SIG-M5 (cell line): ENCODE measurements at regions not wholly inside any gene's neighbourhood (a gene's known extent, or its start where the extent isn't known, plus 50 kb on each side); places are given as distances from the start of the nearest gene placed in this dataset.
"Not testable (repeated sequence)": the region's sequence is repeated elsewhere in the genome, so short reads cannot be mapped to it uniquely, and the experiment has no call there.

Source experiments
- DNase-seq: peaks from one replicate; lab custom pipeline; 2025; lab: John Stamatoyannopoulos, UW

DNA sequence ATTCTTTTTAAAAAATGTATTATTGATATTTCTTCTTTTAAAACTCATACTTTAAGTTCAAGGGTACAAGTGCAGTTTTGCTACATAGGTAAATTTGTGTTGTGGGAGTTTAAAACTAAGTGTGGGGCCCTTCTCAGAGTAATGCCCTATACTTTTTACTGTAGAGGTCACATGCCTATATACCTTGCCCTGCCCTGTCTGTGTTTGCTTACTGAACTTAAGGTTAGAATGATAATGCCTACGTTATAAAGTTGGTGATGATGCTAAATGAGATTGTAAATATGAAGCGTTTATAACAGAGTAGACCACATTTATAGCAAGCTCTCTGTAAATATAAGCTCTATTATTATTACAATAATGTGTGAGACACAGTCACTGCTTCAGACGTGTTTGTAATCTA is 261.9 kb downstream of the RASSF9 start:
- no peak for DNase-seq

DNA sequence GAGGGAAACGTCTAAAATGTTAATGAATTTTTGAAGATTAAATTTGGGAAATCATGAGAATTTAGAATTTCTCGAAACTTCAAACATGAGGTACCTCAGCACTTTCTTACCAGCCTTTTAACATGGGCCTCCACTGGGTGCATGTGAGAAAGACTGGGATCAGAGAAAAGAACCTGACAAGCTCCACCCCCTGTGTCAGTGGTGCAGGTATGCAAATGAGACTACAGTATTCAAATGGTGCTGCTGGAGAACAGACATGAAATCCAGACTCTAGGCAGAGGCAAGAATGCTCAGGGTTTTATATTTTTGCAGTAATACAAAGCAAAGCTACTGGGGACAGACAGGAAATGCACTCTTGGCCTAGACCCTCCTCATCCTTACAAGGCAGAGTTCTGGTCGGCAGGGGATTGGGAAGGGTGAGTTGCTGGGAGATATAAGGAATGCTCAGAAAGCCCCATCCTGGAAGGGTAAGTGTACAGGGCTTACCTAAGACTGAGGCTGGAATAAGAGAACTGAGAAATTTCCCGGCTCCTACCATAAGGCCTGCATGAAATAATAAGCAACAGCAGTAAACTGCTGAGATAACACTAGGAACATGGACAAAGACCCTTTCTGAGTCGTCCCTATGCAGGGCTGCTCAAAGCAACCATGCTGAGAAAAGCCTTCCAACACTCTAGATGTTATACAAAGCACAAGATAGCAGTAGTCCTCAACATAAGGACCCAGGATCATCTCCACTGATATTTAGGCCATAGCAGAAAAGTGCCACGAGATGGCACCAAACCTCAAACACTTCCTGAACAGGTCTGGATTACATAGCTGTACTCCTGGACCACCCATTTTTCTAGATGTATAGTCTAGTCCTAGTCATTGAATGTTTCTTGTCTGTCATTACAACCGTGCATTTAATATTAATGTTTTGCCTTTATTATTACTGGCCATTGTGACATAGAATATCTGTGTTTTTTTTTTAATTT is 260.8 kb downstream of the RASSF9 start:
- DNase-seq: no peak

DNA sequence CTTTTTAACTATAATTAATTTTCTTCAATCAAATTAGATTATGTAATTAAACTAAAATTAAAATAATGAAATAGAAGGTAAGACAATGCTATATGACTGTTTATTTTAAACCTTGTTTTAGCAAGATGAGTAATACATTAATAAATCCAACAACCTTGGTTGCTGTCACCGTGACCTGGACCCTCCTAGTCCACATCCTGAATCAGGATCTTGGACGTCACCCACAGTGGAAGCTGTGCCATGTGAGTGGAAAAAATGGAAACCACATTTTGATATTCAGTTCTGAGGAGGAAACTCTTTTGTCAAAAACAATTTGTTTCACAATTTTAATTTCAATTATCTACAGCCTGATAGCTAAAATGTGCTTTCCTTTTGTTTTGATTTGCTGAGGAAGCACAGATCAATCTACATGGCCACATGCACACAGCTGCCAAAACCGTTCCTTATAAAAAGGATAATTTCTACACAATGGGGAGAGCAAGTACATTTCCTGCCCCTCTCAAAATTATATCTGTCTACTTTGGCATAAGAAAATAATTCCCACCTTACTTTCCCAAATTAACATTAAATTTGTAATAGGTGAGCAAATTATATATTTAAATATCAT is 255.5 kb downstream of the RASSF9 start:
- no peak for DNase-seq

DNA sequence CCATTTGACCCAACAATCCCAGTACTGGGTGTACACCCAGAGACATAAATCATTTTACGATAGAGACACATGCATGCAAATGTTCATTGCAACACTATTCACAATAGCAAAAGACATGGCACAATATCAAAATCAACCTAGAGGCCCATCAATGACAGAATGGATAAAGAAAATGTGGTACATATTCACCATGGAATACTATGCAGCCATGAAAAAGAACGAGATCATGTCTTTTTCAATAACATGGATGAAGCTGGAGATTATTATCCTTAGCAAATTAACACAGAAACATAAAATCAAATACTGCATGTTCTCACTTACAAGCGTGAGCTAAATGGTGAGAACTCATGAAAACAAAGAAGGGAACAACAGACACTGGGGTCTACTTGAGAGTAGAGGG is 249.1 kb downstream of the RASSF9 start:
- DNase-seq: no peak

DNA sequence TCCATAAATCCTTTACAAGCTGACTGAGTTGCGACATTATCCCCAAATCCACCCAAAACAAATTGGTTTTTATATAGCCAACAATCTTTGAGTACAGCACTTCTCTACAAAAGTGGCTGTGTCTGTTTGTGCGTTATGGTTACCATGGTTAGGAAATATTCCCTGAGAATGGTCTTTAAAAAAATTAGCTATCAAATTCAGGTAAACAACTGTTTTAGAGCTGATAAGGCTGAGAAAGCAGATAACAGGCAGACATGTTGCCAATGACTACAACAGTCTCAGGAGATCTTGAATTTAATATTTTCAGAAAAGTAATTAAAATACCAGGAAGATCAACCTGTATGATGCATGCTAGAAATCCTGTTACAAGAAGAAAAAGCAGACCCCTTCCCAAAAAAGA is 248.0 kb downstream of the RASSF9 start:
- no peak for DNase-seq

DNA sequence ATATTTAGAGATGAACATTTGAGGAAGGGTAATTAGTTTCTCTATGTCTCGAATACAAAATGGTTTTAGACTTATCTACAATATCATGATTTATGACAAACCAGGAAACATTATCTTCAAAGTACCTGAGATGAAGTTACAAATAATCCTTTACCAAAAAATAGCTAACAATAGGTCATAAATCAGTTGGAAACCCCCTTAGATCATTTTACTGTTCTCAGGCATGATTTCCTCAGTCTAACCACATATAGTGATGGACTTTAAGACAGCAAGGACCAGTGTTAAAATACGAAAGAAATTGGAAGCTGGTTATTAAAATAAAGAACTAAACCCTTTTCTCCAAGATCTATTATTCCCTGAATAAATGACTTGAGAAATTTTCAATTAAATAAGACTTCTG is 235.4 kb downstream of the RASSF9 start:
- DNase-seq: no peak

DNA sequence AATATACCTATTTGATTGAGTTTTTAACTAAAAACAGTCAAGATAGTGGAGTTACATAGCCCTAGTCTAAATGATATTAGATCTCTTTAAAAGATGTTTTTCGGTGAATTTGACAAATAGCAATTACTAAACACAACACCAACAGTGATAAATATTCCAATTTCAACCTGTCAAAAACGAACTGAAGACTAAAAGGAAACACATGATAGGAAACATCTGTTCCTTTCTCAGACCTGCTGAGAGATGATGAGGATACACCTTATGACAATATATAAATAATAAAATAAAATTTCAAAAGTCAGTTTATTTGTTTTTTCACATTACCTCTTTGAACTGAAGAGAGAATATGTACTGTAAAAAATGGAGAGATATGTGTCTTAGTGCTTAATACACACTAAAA is 232.7 kb downstream of the RASSF9 start:
- DNase-seq: no peak

DNA sequence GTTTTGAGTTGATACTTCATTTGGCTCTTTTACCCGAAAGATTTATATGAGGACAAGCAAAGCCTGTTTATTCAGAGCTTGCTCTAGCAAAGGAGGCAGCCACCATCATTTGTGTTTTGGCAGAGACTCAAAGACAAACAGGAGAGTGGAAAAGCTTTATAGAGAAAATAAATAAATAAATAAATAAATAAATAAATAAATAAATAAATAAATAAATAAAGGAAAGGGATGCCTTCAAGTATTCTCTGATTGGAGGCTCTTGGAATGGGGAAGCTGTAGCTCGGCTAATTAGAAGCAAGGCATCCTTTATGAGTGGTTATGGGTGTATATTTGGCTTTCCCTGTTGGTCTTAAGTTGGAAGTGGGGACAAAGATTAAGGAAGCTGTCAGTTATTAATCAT is 229.8 kb downstream of the RASSF9 start:
- DNase-seq: no peak

DNA sequence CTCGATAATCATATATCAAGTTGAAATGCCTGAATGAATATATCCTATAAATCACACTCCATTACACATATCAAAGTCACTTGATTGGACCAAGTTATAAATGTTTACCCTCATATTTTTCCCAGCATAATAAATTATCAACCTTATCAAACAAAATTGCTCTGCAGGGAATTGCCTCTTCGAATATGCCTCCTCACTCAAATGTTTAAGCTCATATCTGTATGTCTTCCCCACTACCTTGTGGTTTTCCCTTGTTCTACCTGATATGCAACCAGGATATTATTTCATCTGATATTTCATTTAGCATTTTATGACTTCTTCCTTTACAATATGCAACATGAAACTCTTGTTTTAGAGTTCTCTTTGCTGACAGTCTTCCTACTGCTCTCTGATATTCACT is 226.4 kb downstream of the RASSF9 start:
- no peak for DNase-seq

DNA sequence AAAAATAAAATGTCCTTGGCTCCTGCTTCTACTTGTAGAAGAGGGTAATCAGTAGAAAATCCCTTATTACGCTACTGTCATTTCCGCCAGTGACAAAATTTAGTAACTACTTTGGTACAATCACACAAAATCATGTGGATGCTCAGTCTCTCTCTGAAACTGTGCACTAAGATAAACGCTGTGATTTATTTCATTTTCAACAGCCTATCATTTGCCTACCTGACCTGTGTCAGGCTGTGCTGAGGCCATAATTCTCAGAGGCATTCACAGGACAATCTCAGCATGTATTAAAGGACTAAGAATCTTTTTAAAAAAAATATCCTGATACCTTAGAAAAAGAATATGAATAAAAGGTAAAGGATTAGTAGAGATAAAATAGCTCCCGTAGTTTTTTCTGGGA is 226.0 kb downstream of the RASSF9 start:
- DNase-seq: no peak

DNA sequence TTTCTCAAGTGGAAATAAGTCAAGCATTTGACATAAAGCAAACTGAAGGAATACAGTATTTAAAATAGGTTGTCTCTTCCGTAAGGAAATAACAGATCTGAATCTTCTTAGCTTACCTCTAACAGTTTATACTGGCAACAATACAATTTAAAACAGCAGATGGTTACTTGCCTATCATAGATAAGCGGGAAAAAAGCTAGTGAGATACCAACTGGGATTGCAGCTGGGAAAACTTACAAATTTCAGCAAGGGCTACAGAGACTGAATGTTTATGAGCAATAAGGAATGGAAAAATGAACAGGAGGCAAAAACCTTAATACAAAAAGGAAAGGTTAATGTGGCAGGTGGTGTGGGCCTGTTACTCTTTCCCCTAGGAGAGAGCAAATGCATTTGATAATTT is 220.0 kb downstream of the RASSF9 start:
- no peak for DNase-seq

DNA sequence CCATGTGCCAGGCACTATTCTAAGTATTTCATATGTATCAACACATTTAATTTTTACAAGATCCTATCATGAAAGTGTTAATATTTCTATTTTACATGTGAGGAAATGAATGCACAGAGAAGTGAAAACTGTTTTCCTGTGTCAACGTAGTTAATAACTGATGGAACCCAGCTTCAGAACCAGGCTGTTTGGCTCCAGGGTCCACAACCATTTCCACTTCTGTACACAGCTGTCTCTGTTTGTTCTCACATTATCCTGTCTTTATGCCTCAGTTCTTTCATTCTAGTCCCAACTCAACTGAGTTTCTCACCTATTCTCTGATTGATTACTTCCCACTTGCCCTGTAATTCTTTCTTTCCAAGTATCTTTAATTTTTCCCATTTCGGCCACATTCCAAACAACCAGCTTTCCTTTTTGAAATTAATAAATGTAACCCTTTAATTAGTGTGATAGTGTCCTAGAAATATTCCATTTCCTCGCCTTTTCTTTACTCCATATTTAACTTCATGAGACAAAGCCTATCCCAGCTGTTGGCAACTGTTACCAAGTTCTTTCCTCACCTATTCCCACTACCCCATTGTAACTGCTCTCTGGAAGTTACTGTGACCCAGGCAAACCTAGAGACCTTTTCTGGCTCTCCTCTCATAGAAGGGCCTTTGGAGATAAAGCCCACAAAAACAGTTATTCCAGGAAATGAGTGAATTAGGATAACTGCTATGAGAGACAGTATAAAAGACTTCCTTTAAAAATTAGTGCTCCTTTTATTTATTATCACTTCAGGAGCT is 218.7 kb downstream of the RASSF9 start:
- DNase-seq: no peak

DNA sequence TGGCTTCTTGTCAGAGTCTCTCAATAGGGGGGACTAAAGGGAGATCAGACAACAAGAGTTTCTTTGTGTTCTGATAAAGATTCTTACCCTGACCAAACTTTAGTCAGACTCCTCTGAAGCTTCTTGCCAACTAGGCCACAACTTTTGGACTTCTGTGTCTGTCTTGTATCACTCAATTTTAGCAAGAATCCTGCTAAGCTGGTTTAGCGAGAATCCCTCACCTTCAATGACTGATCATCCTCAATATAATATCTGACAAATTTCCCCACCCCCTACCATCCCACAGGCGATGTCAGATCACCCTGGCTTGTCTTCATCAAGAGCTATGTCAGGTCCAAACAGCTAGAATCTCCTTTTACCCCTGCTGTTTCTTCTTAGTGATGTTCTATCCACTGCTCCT is 215.2 kb downstream of the RASSF9 start:
- DNase-seq: no peak

DNA sequence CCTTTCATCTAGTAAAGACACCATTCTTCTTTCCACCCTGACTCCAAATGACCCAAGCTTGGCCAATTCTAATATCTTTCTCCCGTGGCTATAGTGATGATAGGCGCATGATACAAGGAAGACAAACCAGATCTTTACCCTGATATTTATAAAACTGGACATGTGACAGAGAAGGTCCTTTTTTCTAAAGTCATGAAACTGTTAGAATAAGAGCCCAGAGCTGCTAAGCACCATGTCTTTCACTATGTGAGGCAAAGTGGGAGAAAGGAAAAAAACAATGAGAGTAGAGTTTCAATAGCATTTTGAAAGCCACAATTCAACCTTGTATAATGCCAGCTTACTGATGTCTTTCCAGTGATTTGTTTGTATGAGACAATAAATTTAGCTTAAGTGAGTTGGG is 212.4 kb downstream of the RASSF9 start:
- DNase-seq: no peak

DNA sequence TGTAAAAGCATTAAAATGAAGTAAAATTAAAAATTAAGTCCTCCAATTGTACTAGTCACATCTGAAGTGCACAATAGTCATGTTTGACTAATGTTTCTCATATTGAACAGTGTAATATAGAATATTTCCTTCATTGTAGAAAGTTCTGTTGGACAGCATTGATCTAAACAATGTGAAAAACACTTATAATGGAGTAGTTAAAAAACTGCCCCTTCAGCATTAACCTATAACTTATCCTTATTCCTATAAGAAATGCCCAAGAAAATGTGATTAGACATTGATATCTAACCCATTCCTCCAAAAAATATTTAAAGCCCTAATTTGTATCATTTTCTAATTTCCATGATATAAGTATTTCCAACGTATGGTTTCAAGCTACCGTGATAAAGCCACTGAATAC is 210.7 kb downstream of the RASSF9 start:
- DNase-seq: no peak

DNA sequence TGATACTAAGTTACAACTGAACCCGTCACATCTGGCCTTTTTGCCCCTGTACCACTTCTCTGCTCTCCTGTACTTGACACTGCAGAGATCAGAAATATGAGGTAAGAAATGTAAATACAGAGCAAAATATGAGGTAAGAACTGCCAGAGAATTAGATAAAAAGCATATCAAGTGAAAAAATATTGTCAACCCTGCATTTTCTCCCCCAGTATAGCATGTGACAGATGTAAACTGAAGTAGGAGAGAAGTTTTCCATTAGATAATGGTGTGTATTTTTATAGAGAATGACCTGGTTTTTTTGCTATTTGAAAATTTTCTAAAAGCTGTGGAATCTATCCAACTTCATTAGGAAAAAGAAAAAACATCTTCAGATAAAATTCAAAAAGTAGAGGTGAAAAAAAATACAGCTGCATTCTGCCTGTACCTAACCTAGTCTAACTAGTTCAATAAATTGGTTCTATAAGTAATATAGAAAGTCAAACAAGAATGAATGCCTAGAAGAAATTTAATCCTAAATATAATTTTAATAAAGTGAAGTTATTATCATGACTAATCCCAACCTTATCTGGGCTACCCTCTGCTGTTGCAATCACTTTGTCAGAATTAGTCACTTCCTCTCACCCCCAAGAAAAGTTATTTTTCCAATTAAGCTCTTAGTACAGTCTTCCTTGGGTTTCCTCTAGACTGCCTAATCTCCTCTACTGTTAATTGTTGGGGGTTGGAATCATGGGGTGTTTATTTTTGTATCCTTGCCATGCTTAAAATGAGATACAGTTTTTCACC is 210.0 kb downstream of the RASSF9 start:
- DNase-seq: no peak

DNA sequence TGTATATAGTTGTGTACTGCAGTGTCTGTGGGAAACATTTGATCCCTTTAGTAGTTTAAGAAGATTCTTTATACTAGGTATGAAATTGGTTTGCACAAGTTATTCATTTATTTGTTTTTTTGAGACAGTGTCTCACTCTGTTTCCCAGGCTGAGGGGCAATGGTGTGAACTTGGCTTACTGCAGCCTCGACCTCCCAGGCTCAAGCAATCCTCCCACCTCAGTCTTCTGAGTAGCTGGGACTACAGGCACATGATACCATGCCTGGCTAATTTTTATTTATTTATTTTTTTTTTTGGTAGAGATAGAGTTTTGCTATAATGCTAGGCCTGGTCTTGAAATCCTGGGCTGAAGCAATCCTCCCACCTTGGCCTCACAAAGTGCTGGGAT is 209.4 kb downstream of the RASSF9 start:
- no peak for DNase-seq

DNA sequence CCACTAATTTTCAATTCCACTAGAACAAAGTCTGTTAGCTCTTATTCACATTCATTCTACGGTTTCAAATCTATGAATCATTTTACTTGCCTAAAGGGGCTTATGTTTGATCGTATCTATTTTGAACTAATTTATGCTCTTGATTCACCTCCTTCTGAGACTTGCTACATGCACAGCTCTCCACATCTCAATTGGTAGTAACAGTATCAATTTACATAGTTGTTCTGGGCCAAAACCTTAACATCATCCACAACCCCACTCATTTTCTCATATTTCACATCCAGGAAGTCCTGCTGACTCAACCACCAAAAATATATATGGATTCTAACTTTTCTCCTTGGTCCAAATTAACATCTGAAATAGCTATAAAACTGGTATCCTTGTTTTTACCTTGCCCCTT is 208.6 kb downstream of the RASSF9 start:
- no peak for DNase-seq

DNA sequence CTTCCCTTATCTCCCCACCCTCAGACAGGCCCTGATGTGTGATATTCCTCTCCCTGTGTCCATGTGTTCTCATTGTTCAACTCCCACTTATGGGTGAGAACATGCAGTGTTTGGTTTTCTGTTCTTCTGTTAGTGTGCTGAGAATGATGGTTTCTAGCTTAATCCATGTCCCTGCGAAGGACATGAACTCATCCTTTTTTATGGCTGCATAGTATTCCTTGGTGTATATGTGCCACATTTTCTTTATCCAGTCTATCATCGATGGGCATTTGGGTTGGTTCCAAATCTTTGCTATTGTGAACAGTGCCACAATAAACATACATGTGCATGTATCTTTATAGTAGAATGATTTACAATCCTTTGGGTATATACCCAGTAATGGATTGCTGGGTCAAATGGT is 207.6 kb downstream of the RASSF9 start:
- DNase-seq: not testable (repeated sequence)

DNA sequence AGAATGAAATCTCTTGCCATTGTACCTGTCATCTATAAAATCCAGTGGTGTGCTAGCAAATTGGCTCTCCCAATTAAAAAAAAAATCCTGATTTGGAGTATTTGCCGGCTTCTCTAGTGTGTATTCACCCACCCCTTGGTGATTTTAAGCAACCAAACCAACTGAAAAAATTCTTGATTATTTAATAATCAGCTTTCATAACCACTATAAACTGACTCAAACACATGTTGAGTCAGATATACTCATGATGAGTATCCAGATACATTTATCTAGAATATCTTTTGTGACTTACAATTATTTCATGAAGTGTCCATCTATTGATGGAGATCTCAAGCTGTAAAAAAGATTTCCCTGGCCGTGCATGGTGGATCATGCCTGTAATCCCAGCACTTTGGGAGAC is 205.4 kb downstream of the RASSF9 start:
- DNase-seq: no peak

DNA sequence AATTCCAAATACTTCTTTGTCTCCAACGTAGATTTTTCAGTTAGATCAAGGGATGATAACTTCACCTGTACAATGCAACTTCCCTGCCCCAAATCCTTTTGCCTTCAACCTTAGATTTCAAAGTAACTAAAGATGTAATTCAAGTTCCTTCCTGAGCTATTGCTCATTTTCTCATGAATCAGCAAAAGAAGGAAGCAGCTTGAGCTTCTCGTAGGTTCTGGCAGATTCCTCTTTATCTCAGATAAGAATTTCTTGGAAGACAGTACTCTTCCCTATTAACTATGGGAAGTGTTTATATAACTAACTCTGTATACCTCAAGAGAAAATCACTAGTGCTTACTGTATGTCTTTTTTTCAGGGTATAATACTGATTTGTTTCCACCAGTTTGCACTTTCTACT is 203.8 kb downstream of the RASSF9 start:
- DNase-seq: no peak

DNA sequence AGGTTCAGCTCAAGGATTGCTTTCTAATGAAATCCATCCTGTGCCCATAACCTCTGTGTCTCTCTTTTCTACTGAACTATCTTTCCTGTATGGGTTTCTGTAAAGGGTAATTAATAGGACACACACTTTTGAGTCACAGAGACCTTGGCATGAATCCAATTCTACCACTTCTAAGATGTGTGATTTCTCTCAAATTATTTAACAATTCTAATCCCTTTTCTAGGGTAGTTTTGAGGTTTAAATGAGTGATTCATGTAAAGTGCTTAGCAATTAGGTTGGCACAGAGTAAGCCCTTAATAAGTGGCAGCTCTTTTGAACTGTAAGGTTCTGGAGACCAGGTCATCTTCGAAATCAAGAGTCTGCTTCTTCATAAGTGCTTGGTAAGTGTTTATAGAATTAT is 202.7 kb downstream of the RASSF9 start:
- no peak for DNase-seq
